ENCODE measurements at regions not wholly inside any gene's neighbourhood (a gene's known extent, or its start where the extent isn't known, plus 50 kb on each side); places are given as distances from the start of the nearest gene placed in this dataset.

DNA sequence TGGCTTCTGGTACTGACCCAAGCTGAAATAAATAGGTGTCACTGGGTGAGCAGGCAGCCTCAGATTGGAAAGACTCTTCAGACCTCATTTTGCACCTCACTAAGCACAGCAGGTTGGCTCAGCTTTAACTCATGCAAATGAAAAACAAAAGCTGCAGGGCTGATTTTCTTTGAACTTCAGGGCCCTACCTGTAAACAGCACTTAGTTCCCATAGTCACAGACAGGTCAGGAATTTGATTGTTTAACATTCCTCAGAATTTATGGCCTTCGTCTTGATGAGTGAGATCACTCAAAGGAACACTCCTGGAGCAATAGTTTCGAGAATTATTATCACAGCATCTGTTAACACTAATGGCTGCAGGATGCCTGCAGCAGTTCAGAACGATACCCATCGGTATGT is 718.5 kb downstream of the EFNB2 start:
- H3K4me3 ChIP-seq = no peak overlapping the region
- no peaks in the 10 kb centered on the region for H3K36me3 ChIP-seq
- TF ChIP-seq CTCF (IDR thresholded peaks at IDR 0.05) = no peak
- H3K9me3 ChIP-seq = no peaks in the 10 kb centered on the region
- H3K27me3 ChIP-seq = no peaks in the 10 kb centered on the region
- no peak for DNase-seq (ENCODE audit: low spot score in 2 of 2)
- H3K4me1 ChIP-seq = no peaks in the 10 kb centered on the region
- no peak overlapping the region for H3K27ac ChIP-seq
- intact Hi-C loops (cut with DNase I) = no loop called here

DNA sequence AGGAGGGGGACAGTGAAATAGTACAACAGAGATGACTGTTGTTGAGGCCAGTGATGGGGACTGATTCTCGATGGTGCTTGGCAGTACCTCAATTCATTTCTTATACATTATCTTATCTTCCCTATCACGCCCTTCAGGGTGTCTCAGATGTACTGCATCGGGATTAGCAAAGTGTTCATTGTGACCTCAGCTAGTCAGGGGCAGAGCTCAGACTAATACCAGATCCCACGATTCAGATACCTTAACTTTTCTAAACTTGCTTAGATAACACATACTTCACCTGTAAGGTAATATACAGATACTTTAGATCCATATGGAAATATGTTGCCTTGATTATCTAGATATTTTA is 720.6 kb downstream of the EFNB2 start:
- no peak overlapping the region for H3K27ac ChIP-seq
- TF ChIP-seq CTCF (IDR thresholded peaks at IDR 0.05) = no peak
- DNase-seq (ENCODE audit: low spot score in 2 of 2) = no peak
- intact Hi-C loops (cut with DNase I) = no loop called here
- H3K4me3 ChIP-seq = no peak overlapping the region
- no peaks in the 10 kb centered on the region for H3K36me3 ChIP-seq
- no peaks in the 10 kb centered on the region for H3K9me3 ChIP-seq
- no peaks in the 10 kb centered on the region for H3K4me1 ChIP-seq
- no peaks in the 10 kb centered on the region for H3K27me3 ChIP-seq

GRCh38 chr13:105814219-105814901 is 721.1 kb downstream of the EFNB2 start:
- H3K4me3 ChIP-seq = no peak overlapping the region
- intact Hi-C loops (cut with DNase I) = no loop called here
- no peaks in the 10 kb centered on the region for H3K27me3 ChIP-seq
- no peak for DNase-seq (ENCODE audit: low spot score in 2 of 2)
- no peaks in the 10 kb centered on the region for H3K9me3 ChIP-seq
- TF ChIP-seq CTCF (IDR thresholded peaks at IDR 0.05) = no peak
- no peaks in the 10 kb centered on the region for H3K4me1 ChIP-seq
- no peak overlapping the region for H3K27ac ChIP-seq
- H3K36me3 ChIP-seq = no peaks in the 10 kb centered on the region

GRCh38 chr13:105806628-105806920 is 728.9 kb downstream of the EFNB2 start:
- peaks cover 0 to 5% of the 10 kb centered on the region in 2 donors for H3K4me1 ChIP-seq
- TF ChIP-seq CTCF (IDR thresholded peaks at IDR 0.05) = no peak
- no peak for DNase-seq (ENCODE audit: low spot score in 2 of 2)
- intact Hi-C loops (cut with DNase I) = no loop called here
- H3K27ac ChIP-seq = no peak overlapping the region
- no peaks in the 10 kb centered on the region for H3K27me3 ChIP-seq
- no peaks in the 10 kb centered on the region for H3K9me3 ChIP-seq
- H3K36me3 ChIP-seq = no peaks in the 10 kb centered on the region
- H3K4me3 ChIP-seq = no peak overlapping the region

DNA sequence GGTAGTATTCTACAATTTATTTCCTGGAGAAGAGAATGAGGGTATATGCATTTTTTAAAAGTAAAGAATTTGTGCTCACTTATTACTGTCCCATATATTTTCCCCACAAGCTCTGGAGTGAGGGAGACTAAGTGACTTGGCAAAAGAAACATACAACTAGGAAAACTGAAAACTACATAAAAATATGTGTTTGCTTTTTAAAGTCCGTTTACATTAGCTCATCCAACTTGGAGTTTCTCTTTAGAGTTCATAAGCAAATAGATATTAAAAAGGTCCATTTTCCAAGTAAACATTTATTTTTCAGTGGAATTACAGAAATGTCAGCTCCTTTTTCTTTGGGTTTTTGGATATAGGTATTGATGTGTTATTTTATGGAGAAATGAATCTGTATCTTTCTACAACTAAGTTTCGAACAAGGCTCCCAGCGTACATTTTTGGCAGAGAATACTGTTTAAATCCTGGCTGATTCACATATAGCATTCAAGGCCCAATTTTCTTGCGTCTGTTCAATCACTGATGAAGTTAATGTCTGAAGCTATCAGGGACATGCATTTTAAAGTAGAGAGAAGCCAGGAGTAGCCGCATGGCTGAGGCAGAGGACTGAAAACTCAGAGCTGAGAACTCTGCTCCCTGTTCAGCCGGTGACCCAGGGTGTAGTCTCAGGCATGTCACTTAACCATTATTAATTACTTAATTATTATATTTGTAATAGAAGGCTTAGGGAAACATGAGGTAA is 729.4 kb downstream of the EFNB2 start:
- Histone ChIP-seq H3K27ac (no peak overlapping the region), H3K9me3 (no peaks in the 10 kb centered on the region), H3K4me1 (peaks cover 0 to 5% of the 10 kb centered on the region in 2 donors), H3K27me3 (no peaks in the 10 kb centered on the region), H3K36me3 (no peaks in the 10 kb centered on the region), H3K4me3 (no peak overlapping the region)
- intact Hi-C loops (cut with DNase I) = no loop called here
- DNase-seq (ENCODE audit: low spot score in 2 of 2) = no peak
- TF ChIP-seq CTCF (IDR thresholded peaks at IDR 0.05) = no peak

Measured in ascending aorta (tissue), 2 donors.